Kidney (tissue), 13 donors: ENCODE measurements at regions not wholly inside any gene's neighbourhood (a gene's known extent, or its start where the extent isn't known, plus 50 kb on each side); places are given as distances from the start of the nearest gene placed in this dataset.

Source experiments
- DNase-seq, 5 donors: peaks; one replicate each; pipeline ENCODE4 v3.0.0-alpha.2; 2013 to 2020
- FAIRE-seq: peaks from 2 replicates; lab custom pipeline; 2012; peaks lifted over from hg19 to GRCh38; lab: Jason Lieb, UNC
- H3K27ac ChIP-seq, 2 donors: one replicate each; pipeline ENCODE4 v1.7.0; 2013; ENCODE audit warnings: low read depth in 2 of 2, low read length in 2 of 2, inconsistent platforms in 1 of 2
- H3K27me3 ChIP-seq: one replicate; pipeline ENCODE4 v1.7.1; 2013; ENCODE audit warnings: low read length, inconsistent platforms; ENCODE audit not compliant: control insufficient read depth, insufficient read depth
- H3K36me3 ChIP-seq, 3 donors: one replicate each; pipeline versions ENCODE4 v1.7.0 to v1.7.1; 2013; ENCODE audit warnings: low read length in 3 of 3, control low read depth in 1 of 3, inconsistent platforms in 1 of 3; ENCODE audit not compliant: insufficient read depth in 3 of 3, control insufficient read depth in 2 of 3
- H3K4me1 ChIP-seq, 3 donors: one replicate each; pipeline versions ENCODE4 v1.7.0 to v1.7.1; 2013; ENCODE audit warnings: low read length in 3 of 3, inconsistent platforms in 1 of 3, low read depth in 1 of 3; ENCODE audit not compliant: control insufficient read depth in 2 of 3, insufficient read depth in 2 of 3
- H3K4me3 ChIP-seq, 3 donors: one replicate each; pipeline versions ENCODE4 v1.7.0 to v1.8.1; 2013; ENCODE audit warnings: low read length in 3 of 3, control low read depth in 1 of 3, inconsistent platforms in 1 of 3
- H3K9ac ChIP-seq, 3 donors: one replicate each; pipeline versions ENCODE4 v1.7.0 to v1.7.1; 2013; ENCODE audit warnings: low read length in 3 of 3, control low read depth in 1 of 3, inconsistent platforms in 1 of 3
- H3K9me3 ChIP-seq, 3 donors: one replicate each; pipeline versions ENCODE4 v1.7.0 to v1.7.1; 2013; ENCODE audit warnings: low read length in 3 of 3, control low read depth in 1 of 3, inconsistent platforms in 1 of 3; ENCODE audit not compliant: control insufficient read depth in 2 of 3, insufficient read depth in 1 of 3
- CTCF ChIP-seq: IDR thresholded peaks from 3 replicates; pipeline ENCODE4 v1.5.1; 2012; ENCODE audit warnings: mild to moderate bottlenecking, moderate library complexity, borderline replicate concordance; ENCODE audit not compliant: insufficient read depth; ENCODE audit errors: extremely low read depth
- intact Hi-C: fragments of 100-400 bp; cut with DNase I; formaldehyde crosslinking; loops from one replicate; pipeline ENCODE4 v1.11.1; 2022
- donor health status: control.
- donor health status: control.
- donor health status: control.
- donor health status: control.
- donor health status: control.
- donor health status: DM: yes; HTN: yes; CAD: no.
- donor health status: Normal renal cell carcinoma (clear cell type).

GRCh38 chr3:80232760-80233159, 465.0 kb upstream of the ROBO1 start:
- H3K9me3 ChIP-seq, result no peaks in the 10 kb centered on the region
- intact Hi-C loops, result no loop called here
- H3K9ac ChIP-seq, result no peak overlapping the region
- FAIRE-seq (no peak), DNase-seq (no peak)
- H3K27ac ChIP-seq, result no peak overlapping the region
- H3K36me3 ChIP-seq, result no peaks in the 10 kb centered on the region
- no peaks in the 10 kb centered on the region for H3K27me3 ChIP-seq
- no peak for TF ChIP-seq CTCF
- no peaks in the 10 kb centered on the region for H3K4me1 ChIP-seq
- H3K4me3 ChIP-seq, result no peak overlapping the region

- H3K4me1 ChIP-seq, result no peaks in the 10 kb centered on the region
- H3K36me3 ChIP-seq, result no peaks in the 10 kb centered on the region
- H3K27ac ChIP-seq, result no peak overlapping the region
- H3K9ac ChIP-seq, result no peak overlapping the region
- intact Hi-C loops, result no loop called here
- FAIRE-seq, result no peak
- no peaks in the 10 kb centered on the region for H3K27me3 ChIP-seq
- no peaks in the 10 kb centered on the region for H3K9me3 ChIP-seq
- no peak for TF ChIP-seq CTCF
- DNase-seq, result no peak
- no peak overlapping the region for H3K4me3 ChIP-seq
Observed at GRCh38 chr3:80230962-80231361, 463.2 kb upstream of the ROBO1 start.

GRCh38 chr3:80227216-80227615, 459.4 kb upstream of the ROBO1 start:
- Histone ChIP-seq H3K27ac (no peak overlapping the region), H3K4me1 (no peaks in the 10 kb centered on the region), H3K4me3 (no peak overlapping the region), H3K36me3 (no peaks in the 10 kb centered on the region), H3K9ac (no peak overlapping the region), H3K27me3 (no peaks in the 10 kb centered on the region), H3K9me3 (no peaks in the 10 kb centered on the region)
- DNase-seq (no peak), FAIRE-seq (no peak)
- intact Hi-C loops, result no loop called here
- TF ChIP-seq CTCF, result no peak

GRCh38 chr3:80215191-80215590, 447.4 kb upstream of the ROBO1 start:
- Histone ChIP-seq H3K27ac (no peak overlapping the region), H3K4me1 (no peaks in the 10 kb centered on the region), H3K27me3 (no peaks in the 10 kb centered on the region), H3K9me3 (no peaks in the 10 kb centered on the region), H3K36me3 (no peaks in the 10 kb centered on the region), H3K9ac (no peak overlapping the region), H3K4me3 (no peak overlapping the region)
- intact Hi-C loops, result no loop called here
- TF ChIP-seq CTCF, result no peak
- DNase-seq (no peak), FAIRE-seq (no peak)
